DOHH2 (cell line): ENCODE measurements at regions not wholly inside any gene's neighbourhood (a gene's known extent, or its start where the extent isn't known, plus 50 kb on each side); places are given as distances from the start of the nearest gene placed in this dataset.
A peak's percentile ranks its signal among the peaks of the same experiment; 100 is the strongest.

Experiments used
- EZH2phosphoT487 ChIP-seq: fragments of 200-600 bp; sonication (generic); IDR thresholded peaks from 2 replicates; pipeline ENCODE4 v1.6.1; 2017; ENCODE audit warnings: borderline replicate concordance, mild to moderate bottlenecking, antibody characterized with exemption, low read length, moderate library complexity, mixed read lengths
- TF ChIP-seq, protein P1 (sequence below): fragments of 200-600 bp; sonication (generic); IDR thresholded peaks from one replicate; pipeline ENCODE4 v1.5.1; 2014; ENCODE audit warnings: antibody characterized with exemption, mild to moderate bottlenecking, low read depth, low read length; ENCODE audit not compliant: poor library complexity, severe bottlenecking

DNA sequence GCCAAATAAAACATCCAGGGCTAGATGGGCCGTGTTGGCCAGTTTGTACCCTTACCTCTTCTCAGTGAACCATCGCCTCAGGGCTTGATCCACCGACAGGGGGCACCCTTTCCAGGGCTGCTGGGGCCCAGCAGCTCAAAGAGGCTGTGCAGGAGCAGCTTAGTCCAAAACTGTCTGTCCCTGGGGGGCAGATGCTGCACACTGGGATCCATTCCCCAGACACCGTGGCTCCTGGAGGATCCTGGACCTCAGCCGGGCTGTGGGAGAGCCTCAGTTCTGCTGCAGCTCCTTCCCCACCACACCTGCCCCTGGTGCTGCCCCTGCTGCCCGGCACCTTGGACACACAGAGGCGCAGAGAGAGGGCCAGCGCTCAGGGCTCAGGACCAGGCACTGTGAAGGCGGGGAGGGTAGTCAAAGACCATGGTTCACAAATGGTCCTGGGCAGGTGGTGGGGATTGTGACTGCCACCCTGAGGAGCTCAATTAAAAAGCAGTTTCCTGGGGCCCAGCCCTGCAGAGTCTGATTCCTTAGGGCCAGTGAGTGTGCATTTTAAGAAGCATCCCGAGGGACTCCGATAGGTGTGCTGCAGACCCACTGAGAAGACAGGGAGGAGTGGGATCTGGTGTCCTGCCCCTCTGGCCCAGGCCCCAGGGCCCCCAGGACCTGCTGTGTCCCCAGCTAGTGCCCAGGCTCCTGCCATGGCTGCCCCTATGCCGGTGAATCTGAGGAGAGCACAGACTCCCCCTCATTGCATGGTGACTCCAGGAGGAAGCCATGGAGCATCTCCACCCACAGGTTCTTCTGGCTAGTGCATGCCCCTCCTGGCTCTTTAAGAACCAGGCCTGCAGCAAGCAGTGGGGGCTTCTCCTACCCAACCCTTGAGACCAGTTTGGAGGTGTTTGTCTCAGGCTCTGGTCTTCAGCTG is 86.5 kb upstream of the PRR20G start:
- TF ChIP-seq, protein P1, sequence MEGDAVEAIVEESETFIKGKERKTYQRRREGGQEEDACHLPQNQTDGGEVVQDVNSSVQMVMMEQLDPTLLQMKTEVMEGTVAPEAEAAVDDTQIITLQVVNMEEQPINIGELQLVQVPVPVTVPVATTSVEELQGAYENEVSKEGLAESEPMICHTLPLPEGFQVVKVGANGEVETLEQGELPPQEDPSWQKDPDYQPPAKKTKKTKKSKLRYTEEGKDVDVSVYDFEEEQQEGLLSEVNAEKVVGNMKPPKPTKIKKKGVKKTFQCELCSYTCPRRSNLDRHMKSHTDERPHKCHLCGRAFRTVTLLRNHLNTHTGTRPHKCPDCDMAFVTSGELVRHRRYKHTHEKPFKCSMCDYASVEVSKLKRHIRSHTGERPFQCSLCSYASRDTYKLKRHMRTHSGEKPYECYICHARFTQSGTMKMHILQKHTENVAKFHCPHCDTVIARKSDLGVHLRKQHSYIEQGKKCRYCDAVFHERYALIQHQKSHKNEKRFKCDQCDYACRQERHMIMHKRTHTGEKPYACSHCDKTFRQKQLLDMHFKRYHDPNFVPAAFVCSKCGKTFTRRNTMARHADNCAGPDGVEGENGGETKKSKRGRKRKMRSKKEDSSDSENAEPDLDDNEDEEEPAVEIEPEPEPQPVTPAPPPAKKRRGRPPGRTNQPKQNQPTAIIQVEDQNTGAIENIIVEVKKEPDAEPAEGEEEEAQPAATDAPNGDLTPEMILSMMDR: peak; percentile 59
- no peak for TF ChIP-seq EZH2phosphoT487
